ENCODE measurements at regions not wholly inside any gene's neighbourhood (a gene's known extent, or its start where the extent isn't known, plus 50 kb on each side); places are given as distances from the start of the nearest gene placed in this dataset.

DNA sequence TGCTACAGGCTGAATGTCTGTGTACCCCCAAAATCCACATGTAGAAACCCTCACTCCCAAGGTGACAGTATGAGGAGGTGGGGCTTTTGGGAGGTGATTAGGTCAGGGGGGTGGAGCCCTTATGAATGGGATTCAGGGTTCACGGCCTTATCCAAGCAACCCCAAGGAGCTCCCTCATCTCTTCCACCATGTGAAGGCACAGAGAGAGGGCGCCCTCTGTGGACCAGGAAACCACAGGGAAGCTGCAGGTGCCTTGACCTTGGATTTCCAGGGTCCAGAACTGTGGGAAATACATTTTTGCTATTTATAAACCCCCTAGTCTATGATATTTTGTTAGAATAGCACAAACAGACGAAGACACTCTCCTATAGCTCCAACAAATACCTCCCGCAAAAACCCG lies 53.6 kb upstream of the IRX2 start:
- DNase-seq (ENCODE audit: low read depth in 2 of 2): no peak

DNA sequence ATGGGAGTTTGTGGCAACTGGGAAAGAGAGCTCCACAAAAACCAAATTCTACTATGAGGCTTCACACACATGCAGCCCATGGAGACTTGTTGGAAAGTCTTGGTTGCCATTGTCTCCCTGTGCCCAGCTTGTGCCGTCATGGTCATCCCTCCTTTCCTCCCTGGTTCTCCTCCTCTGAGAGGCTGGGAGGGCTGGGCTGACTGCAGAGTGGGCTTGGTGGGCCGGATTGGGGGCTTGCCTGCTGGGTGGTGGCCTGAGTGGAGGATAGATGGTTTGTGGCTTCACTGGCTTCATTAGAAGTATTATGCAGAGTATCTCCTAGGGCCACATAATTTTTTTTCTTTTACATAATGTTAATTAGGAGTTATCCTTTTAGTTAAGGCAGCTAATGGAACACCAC lies 52.3 kb upstream of the IRX2 start:
- DNase-seq (ENCODE audit: low read depth in 2 of 2): no peak

DNA sequence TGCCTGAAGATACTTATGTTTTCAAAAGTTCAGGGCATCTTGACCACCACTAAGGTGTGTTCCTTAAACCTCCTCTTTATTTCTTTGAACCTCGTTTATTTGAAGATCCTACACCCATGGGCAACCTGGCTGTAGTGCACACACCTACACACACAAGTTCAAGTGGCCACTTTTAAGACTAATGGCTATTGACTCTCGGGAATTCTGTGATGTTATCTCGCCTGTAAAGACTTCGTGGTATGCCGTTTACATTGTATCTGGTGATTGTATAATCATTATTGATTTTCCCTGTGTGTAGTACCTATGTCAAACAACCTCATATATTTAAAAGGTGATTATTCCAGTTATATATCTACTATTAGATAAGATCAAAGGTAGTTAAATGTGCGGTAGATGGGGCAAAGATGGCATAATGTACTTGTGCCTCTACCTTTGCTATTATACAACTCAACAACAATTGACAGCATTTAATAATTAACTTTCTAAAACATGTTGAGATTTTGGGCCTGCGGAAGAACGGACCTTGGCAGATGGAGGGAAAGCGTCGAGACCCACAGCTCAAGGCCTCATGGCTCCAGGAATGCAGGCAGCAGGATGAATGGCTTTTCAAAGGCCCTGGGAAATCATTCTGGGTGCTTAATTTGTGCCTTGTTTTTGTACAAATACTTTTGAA lies 51.4 kb upstream of the IRX2 start:
- DNase-seq (ENCODE audit: low read depth in 2 of 2): no peak

DNA sequence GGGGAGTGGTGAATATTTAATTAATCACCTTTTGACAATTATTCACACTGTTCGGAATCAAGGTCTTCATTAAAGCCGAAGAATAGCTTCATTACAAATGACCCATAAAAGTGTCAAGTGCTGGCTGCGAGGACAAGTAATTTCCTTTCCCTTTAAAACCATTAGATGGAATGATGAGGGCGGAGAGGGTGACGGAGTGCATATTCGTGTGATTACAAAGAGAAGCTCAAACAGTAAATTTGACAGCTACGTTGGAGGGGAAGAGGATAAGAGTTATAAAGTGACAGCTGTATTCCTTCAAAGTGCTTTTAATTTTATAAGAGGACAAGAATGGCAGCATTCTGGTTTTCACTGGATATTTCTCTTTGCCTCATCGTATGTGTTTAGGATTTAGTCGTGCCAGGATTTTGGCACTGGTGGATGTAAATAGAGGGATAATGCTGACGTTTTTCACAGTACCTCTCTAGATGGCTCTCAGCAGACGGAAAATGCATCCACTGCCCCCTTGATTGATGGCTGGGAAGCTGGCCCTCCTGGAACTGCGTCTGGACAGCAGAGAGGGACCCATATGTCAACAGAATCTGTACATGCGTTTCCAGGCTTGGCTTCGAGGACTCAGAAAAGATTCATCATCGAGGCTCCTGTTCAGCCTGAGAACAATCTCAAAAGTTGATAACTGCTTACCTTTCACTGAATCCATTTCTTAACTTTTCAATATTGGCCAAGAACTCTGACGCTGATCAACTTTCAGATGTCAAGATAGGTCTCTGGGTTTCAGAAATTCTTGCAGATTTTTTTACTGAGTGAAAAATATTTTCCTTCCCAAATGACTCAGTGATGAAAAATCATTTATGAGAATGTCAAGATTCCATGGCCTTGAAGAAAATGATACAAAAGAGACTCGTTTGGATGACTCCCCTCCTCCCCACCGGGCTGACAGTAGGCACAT lies 50.4 kb upstream of the IRX2 start:
- no peak for DNase-seq (ENCODE audit: low read depth in 2 of 2)
